Activated CD8-positive, alpha-beta memory T cell treated with anti-CD3 and anti-CD28 coated beads, Interleukin-2, amount 50 U/mL, for 4 hours (primary cell): ENCODE measurements at regions not wholly inside any gene's neighbourhood (a gene's known extent, or its start where the extent isn't known, plus 50 kb on each side); places are given as distances from the start of the nearest gene placed in this dataset.

ENCODE experiments used
- DNase-seq: peaks from one replicate; pipeline ENCODE4 v3.0.0-alpha.2; 2020

DNA sequence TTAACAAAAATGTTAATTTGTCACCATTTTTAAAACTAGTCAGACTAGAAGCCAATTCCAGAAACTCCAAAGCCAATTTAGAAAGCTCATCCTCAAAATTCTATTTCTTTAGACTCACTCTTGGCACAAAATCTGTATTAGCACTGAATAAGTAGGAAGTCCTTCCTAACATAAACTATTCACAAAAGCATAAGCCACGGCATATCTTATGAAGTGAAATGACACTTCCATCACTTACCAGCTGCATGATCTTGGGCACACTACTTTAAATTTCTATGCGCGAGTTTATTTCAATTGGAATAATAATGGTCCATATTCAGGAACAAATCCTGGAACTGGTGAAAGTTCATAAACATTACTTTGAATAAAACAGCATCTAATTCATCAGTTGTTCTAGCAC lies 1544.0 kb downstream of the TECRL start:
- DNase-seq, result no peak

DNA sequence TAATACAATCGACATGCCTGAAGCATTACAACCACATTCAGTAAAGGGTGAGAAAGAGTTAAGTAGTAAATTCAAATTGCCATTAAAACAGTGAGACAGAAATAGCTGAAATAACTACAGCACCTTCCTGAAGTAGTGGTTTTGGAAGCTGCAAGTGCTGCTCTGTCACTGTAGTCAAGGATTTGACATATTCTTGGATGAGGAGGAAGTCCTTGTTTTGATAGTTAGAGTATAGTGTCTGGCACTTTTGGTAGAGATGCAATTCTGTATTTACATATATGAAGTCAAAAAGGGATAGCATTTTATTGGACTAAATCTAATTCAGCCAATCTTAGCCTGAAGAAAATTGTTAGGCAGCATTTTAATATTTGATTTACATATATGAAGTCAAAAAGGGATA lies 1559.6 kb downstream of the TECRL start:
- no peak for DNase-seq

DNA sequence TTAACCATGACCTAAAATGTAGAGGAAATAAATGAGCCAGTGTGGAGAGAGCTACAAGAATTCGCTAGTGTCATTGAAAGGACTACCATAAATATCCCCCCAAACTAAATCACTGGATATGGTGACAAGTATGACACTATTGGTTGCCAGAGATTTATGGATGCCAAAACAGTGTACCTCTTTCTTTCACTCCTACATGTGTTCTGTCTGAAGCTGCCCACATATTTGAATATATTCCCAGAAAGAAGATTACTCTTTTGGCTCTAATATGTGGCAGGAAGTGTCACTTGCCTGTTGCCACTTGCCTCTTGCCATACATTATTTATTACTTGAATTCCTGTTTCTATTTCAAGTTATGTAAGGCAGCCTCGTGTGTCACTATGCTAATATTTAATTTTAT lies 1573.6 kb downstream of the TECRL start:
- no peak for DNase-seq

GRCh38 chr4:62822306-62822705 lies 1586.9 kb downstream of the TECRL start:
- no peak for DNase-seq

GRCh38 chr4:62816566-62816965 lies 1592.7 kb downstream of the TECRL start:
- DNase-seq, result no peak

GRCh38 chr4:62814510-62815047 lies 1594.7 kb downstream of the TECRL start:
- no peak for DNase-seq

GRCh38 chr4:62806816-62807215 lies 1602.4 kb downstream of the TECRL start:
- no peak for DNase-seq

DNA sequence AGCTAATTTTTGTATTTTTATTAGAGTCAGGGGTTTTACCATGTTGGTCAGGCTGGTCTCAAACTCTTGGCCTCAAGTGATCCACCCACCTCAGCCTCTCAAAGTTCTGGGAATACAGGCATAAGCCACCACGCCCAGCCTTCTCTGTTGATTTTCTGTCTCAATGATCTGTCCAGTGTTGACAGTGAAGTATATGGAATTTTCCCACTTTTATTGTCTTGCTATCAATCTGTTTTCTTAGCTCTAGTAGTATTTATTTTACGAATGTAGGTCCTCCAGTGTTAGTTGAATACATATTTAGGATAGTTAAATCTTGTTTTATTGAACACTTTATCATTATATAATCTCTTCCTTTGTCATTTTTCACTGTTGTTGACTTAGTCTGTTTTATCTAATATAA lies 1603.9 kb downstream of the ADGRL3 start:
- no peak for DNase-seq

GRCh38 chr4:62797221-62797620 lies 1597.1 kb downstream of the ADGRL3 start:
- no peak for DNase-seq

GRCh38 chr4:62791386-62791785 lies 1591.3 kb downstream of the ADGRL3 start:
- no peak for DNase-seq

- no peak for DNase-seq
Observed at GRCh38 chr4:62771983-62772557, 1571.9 kb downstream of the ADGRL3 start.

DNA sequence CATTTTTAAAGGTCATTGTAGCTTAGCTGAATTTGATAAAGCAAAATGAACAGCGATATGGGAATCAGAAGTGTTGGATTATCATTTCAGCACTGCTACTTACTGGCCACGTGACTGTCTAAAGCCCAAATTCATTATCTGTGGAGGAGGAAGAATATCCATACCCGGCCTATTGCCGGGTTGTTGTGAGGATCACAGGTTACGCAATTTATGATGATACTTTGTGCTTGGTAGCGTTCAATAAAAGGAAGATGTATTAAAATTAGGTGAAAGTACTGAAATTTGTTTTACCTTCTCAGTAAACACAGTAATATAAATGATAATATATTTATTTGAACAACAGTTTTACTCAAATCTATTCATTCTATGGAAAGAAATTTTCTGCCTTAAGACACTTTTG lies 1540.2 kb downstream of the ADGRL3 start:
- DNase-seq, result no peak

DNA sequence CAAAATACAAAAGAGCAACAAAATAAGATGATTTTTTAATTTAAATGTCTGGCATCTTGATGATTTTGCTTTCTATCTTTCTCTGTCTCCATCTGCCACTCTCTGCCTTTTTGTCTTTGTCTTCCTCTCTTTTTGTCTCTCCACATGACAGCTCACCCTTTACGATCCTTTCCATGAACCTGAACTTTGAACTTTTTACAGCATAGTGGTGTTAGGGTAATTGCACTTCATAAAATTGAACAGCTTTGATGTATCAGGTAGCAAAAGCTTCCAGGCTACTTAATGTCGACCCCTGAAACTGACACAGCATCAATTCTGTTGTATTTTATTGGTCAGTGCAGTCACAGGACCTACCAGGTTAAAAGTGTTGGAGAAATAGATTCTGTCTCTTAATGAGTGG lies 1517.0 kb downstream of the ADGRL3 start:
- DNase-seq, result no peak

DNA sequence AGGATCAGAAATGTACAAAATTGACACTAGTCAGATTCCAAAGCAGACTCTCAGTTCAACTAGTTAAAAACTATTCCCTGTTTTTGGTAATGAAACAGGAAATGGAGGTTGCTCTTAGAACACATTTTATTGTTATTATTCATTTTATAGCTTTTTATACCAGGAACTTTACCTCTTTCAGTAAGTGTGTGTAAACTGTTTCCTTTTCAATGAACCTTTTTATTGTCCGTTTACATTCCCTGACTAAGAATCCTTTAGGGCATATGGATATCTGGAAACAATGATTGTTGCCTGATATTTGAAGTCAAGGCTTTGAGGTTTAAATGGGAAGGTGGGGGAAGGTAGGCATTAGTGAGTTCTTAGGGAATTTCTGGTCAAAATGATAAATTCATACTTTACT lies 1511.4 kb downstream of the ADGRL3 start:
- no peak for DNase-seq

DNA sequence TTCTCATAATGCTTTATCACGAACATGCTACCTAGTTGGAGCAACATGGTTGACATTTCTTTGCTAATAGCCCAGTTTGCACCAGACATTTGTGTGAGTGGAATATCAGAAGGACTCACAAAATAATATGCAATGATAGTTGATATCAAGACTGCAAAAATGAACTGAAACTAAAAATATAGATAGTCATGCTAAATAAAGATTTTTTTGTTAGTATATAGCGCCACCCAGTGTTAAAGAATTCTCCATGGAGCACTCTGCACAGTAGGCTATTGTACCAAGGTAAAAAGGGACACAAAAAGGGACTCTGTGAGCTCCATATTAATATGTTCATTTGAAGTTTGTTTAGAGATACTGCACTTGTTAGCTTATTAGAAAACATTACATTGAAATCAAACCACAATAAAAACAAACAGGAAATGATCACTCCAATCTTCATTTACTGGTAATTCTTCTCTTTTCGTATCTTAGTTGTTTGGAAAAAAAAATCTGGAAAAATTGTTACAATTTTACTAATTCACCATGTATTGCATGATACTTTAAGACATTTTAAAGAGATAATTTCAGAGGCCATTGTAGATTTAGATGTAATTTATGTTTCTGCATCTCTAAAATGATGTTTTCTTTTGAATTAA lies 1509.6 kb downstream of the ADGRL3 start:
- DNase-seq, result no peak

- no peak for DNase-seq
Observed at GRCh38 chr4:62706423-62706822, 1506.3 kb downstream of the ADGRL3 start.

- no peak for DNase-seq
Observed at GRCh38 chr4:62683799-62684566, 1483.9 kb downstream of the ADGRL3 start.

GRCh38 chr4:62676962-62677361 lies 1476.8 kb downstream of the ADGRL3 start:
- DNase-seq, result no peak

DNA sequence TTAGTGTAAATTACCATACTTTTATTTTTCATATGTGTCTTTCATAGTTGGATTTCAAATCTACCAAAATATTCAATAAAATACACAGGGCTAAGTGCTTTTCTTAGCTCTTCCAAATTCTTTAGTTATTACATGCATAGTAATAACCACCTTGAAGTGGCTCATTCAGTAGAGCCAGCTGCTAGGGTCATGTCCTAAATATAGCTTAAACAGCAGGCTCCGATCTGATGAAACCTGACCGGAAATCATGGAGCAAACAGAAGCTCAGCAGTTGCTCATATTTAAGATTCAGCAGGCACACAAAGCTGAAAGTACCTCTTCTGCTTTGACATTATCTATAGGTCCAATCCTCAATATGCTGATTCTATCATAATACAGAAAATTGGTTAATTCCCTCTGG lies 1470.4 kb downstream of the ADGRL3 start:
- no peak for DNase-seq

DNA sequence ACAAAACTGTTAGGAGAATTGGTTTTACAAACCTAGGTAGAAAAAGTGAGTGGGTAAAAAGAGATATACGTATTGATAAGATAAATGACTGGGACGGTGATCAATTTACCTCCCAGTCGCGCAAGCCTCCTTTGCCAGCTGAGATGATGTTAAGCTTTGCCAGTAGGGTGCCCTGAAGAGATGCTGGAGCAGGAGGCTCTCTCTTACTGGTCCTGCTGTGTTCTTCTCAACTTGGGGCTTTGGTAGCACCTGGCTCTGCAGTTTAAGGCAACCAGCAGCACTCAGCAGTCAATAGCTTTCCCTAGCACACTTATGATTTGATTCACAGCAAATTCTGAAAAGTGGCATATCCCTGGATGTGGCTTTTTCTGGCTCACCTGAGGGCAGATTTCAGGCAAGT lies 1461.7 kb downstream of the ADGRL3 start:
- DNase-seq, result no peak

DNA sequence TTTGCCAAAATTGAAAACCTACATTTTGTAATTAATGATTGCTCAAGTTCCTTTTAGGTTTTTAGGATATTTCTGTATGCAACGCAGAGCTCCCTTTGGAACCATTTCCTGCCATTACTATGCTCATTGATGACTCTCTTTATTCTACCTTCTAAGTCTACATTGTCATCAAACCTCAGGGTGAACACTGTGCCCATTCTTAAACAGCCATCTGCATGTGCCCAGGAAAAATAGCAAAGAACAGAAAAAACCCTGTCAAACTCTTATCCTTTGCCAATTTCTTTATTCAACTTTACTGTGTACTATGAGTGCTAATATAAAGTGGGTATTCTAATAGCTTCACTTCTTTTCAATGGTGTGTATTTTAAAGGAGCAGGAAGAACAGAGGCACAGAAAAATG lies 1455.9 kb downstream of the ADGRL3 start:
- no peak for DNase-seq

DNA sequence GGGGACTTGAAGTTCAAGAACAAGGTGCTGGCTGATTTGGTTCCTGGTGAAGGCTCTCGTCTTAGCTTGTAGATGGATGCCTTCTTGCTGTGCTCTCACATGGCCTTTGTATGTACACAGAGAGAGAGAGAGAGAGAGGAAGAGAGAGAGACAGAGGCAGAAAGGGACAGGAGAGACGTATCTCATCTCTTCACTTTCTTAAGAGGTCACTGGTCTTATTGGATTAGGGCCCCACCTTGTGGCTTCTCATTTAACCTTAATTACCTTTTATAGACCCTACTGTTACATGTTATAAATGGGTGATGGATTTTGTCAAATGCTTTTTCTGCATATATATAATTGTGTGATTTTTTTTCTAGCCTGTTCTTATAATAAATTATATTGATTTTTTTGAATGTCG lies 1444.2 kb downstream of the ADGRL3 start:
- no peak for DNase-seq

DNA sequence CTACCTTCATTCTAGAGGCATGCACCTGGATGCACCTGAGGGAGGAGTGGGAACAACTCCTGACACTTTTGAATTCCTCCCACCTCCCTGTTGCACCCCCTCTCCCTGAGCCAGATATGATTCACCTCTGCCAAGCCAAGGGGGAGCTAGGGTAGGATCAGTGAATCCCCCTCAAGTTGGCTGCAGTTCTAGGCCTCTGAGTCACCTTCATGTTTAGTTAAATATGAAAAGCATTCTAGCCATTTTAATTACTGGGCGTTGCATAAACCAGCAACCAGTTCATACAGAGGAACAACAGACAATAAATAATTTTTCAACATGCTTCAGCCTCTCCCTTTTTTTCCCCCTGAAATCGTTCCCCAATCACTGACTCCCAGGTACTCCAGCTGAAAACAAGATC lies 1440.2 kb downstream of the ADGRL3 start:
- DNase-seq, result no peak

GRCh38 chr4:62627671-62628070 lies 1427.5 kb downstream of the ADGRL3 start:
- no peak for DNase-seq
